Pancreas (tissue), 10 donors: ENCODE measurements at regions not wholly inside any gene's neighbourhood (a gene's known extent, or its start where the extent isn't known, plus 50 kb on each side); places are given as distances from the start of the nearest gene placed in this dataset.
A peak's percentile ranks its signal among the peaks of the same experiment; 100 is the strongest.

Experiments used
- ATAC-seq, 4 donors: fragments of 200-7000 bp; cut with Tn5 transposase; one replicate each; pipeline versions ENCODE4 v1.8.0 to v1.9.1; 2020; ENCODE audit warnings: mild to moderate bottlenecking in 4 of 4, moderate library complexity in 4 of 4
- DNase-seq, 6 donors: peaks; one replicate each; pipeline ENCODE4 v3.0.0-alpha.2; 2020
- FAIRE-seq: peaks from 2 replicates; lab custom pipeline; 2012; peaks lifted over from hg19 to GRCh38; lab: Jason Lieb, UNC
- H3K27ac ChIP-seq, 4 donors: fragments of 200-600 bp; sonication (generic); 1 replicate in 3 of 4; 2 replicates in 1 of 4; pipeline versions ENCODE4 v1.5.0 to v1.8.0; 2020
- H3K27me3 ChIP-seq, 4 donors: fragments of 200-600 bp; one replicate each; pipeline ENCODE4 v1.8.0; 2021
- H3K36me3 ChIP-seq, 3 donors: fragments of 200-600 bp; sonication (generic) in 1 of 3; one replicate each; pipeline versions ENCODE4 v1.5.0 to v1.8.0; 2020 to 2021
- H3K4me1 ChIP-seq, 3 donors: fragments of 200-600 bp; one replicate each; pipeline ENCODE4 v1.8.0; 2021
- H3K4me3 ChIP-seq, 4 donors: fragments of 200-600 bp; sonication (generic) in 2 of 4; one replicate each; pipeline versions ENCODE4 v1.5.0 to v1.8.0; 2020 to 2021
- H3K9me3 ChIP-seq, 4 donors: fragments of 200-600 bp; one replicate each; pipeline ENCODE4 v1.8.0; 2021
- WGBS, 2 donors: extraction: QIAGEN DNeasy Blood & Tissue Kit; methylation state at CpG; one replicate each; pipeline ENCODE4 v1.1.7; 2013; 5-methylcytosine and 5-hydroxymethylcytosine counted together
- intact Hi-C, 3 donors: fragments of 100-400 bp; cut with DNase I; formaldehyde crosslinking; loops; one replicate each; pipeline versions ENCODE4 v1.11.1 to v1.14.2; 2022
- TF ChIP-seq, protein P1 (sequence below), 4 donors: fragments of 200-600 bp; sonication (generic) in 3 of 4; IDR thresholded peaks; one replicate each; pipeline versions ENCODE4 v1.5.0 to v1.8.0; 2021; ENCODE audit warnings: antibody characterized with exemption in 4 of 4
- donor health status: healthy with polysubstance abuse.
- donor health status: DM: no; HTN: no; CAD: no; lungs with moderate emphysema.
- donor health status: DM: no; HTN: no; CAD: no.
- donor health status: control.
- donor health status: control.
- donor health status: Bipolar disorder and iron deficiency.
- donor health status: DM: yes; HTN: yes; CAD: no.
- donor health status: DM: no; HTN: no; CAD: no.
- donor health status: DM: no; HTN: no; CAD: no.
- donor health status: DM: yes; HTN: yes; CAD: no.

DNA sequence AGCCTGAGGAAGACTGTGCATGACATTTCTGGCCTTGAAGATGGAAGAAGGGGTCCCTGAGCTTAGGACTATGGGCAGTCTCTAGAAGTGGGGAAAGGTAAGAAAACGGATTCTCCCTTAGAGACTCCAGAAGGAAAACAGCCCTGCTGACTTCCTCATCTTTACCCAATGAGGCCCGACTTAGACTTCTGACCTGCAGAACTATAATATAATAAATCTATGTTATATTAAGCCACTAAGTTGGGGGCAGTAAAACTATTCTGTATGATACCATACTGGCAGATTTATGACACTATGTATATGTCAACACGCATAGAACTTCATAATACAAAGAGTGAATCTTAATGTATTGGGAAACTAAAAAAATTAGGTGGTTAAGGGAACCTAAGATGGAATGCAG, 422.0 kb downstream of the PLK2 start:
- no peaks in the 10 kb centered on the region for H3K27me3 ChIP-seq
- H3K4me1 ChIP-seq = no peaks in the 10 kb centered on the region
- no peak overlapping the region for H3K27ac ChIP-seq
- intact Hi-C loops = no loop called here
- no peaks in the 10 kb centered on the region for H3K36me3 ChIP-seq
- no peak for DNase-seq
- no peak overlapping the region for H3K4me3 ChIP-seq
- 91 to 99% methylated on average over 3 of the region's 3 CpGs for WGBS, 2 donors
- TF ChIP-seq, protein P1, sequence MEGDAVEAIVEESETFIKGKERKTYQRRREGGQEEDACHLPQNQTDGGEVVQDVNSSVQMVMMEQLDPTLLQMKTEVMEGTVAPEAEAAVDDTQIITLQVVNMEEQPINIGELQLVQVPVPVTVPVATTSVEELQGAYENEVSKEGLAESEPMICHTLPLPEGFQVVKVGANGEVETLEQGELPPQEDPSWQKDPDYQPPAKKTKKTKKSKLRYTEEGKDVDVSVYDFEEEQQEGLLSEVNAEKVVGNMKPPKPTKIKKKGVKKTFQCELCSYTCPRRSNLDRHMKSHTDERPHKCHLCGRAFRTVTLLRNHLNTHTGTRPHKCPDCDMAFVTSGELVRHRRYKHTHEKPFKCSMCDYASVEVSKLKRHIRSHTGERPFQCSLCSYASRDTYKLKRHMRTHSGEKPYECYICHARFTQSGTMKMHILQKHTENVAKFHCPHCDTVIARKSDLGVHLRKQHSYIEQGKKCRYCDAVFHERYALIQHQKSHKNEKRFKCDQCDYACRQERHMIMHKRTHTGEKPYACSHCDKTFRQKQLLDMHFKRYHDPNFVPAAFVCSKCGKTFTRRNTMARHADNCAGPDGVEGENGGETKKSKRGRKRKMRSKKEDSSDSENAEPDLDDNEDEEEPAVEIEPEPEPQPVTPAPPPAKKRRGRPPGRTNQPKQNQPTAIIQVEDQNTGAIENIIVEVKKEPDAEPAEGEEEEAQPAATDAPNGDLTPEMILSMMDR (IDR thresholded peaks at IDR 0.05) = no peak
- ATAC-seq = no peak
- FAIRE-seq = no peak
- H3K9me3 ChIP-seq = no peaks in the 10 kb centered on the region

DNA sequence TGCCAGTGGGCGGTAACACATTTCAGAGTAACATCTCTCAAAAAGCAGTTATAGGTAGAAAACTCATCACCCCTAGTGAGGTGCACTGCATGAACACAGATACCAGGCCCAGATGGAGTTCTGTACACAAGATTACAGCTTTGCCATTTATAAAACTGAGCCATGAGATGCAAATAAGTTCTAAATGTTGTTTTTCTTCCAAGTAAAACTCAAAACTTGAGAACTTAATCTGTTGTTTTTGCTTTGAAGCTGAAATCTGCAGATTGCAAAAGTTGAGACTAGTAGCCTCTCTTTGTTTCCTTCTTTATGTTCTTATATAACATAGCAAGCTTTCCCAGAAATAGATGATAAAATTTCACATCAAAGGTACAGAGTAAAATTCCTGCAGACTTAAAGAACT, 434.1 kb downstream of the PLK2 start:
- DNase-seq (no peak), FAIRE-seq (no peak), ATAC-seq (no peak)
- Histone ChIP-seq H3K36me3 (no peaks in the 10 kb centered on the region), H3K4me1 (no peaks in the 10 kb centered on the region), H3K4me3 (no peak overlapping the region), H3K27me3 (no peaks in the 10 kb centered on the region), H3K9me3 (no peaks in the 10 kb centered on the region), H3K27ac (no peak overlapping the region)
- TF ChIP-seq, protein P1 (IDR thresholded peaks at IDR 0.05) = no peak
- WGBS, 2 donors = 97% methylated on average over 1 of the region's 1 CpG
- intact Hi-C loops = no loop called here

DNA sequence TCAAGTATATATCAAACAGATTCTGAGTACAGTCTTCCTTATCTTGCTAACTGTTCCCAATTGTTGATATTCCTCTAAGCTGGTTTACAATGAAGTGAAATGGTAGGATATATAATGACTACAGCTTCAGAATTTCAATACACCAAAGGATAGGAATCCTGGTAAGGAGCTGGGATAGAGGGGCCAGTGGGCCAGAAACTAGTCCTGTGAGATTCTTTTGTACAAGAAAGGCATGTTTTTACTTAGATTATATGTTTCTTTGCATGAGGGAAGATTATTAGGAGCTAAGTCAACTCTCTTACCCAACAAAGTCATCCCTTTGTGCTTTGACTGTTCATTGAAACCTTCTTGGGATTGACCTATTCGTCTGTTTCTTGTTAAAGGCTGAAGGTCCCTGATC, 435.7 kb downstream of the PLK2 start:
- ATAC-seq = no peak
- Histone ChIP-seq H3K27me3 (no peaks in the 10 kb centered on the region), H3K27ac (no peak overlapping the region), H3K9me3 (no peaks in the 10 kb centered on the region), H3K36me3 (no peaks in the 10 kb centered on the region), H3K4me1 (no peaks in the 10 kb centered on the region), H3K4me3 (no peak overlapping the region)
- intact Hi-C loops = no loop called here
- DNase-seq = no peak
- FAIRE-seq = no peak
- TF ChIP-seq, protein P1 (IDR thresholded peaks at IDR 0.05) = no peak
- 0% methylated on average over 1 of the region's 1 CpG for WGBS, 2 donors

DNA sequence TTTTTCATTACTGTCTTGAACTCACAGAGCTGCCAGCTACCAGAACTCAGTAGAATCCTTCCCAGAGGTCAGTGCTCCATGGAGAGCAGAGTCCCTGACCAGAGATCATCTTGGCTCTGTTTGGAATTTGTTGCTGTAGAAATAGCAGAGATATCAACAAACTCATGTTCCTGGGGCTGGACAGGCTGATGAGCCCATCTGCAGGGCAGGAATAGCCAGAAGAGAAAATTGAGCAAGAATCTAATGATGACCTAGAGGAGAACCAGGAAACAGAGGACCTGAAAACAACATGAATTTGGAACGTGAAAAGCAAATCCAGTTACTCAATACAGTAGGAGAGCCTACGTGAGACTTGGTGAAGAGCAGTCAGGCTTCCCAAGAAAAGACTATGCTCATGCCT, 437.8 kb downstream of the PLK2 start:
- Histone ChIP-seq H3K36me3 (no peaks in the 10 kb centered on the region), H3K27me3 (no peaks in the 10 kb centered on the region), H3K9me3 (no peaks in the 10 kb centered on the region), H3K4me1 (no peaks in the 10 kb centered on the region), H3K4me3 (no peak overlapping the region), H3K27ac (no peak overlapping the region)
- TF ChIP-seq, protein P1 (IDR thresholded peaks at IDR 0.05) = no peak
- ATAC-seq = peak in 2 of 4 donors; percentile 59 to 62
- intact Hi-C loops = no loop called here
- FAIRE-seq = no peak
- 59 to 66% methylated on average over 2 of the region's 2 CpGs for WGBS, 2 donors
- DNase-seq = no peak

DNA sequence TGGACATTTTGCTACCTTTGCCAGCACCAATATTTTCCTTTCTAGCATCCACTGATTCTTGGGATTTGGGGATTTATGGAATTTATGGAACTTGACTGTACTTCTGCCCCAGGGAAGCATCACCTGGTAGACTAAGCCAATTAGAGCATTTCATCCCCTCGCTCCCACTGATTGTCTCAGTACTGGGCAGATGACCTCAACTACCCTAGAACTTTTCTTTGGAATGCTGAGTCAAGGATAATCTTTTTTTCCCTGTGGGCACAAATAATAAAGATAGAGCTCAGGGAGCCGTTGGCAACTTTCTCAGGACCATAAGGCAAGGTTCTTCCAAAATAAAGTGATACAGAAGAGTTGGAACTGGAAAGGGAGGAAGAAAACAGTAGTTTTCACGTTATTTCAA, 438.4 kb downstream of the PLK2 start:
- intact Hi-C loops = no loop called here
- H3K9me3 ChIP-seq = no peaks in the 10 kb centered on the region
- H3K4me3 ChIP-seq = no peak overlapping the region
- FAIRE-seq (no peak), DNase-seq (no peak), ATAC-seq (no peak)
- no peaks in the 10 kb centered on the region for H3K4me1 ChIP-seq
- H3K27ac ChIP-seq = no peak overlapping the region
- no peaks in the 10 kb centered on the region for H3K27me3 ChIP-seq
- H3K36me3 ChIP-seq = no peaks in the 10 kb centered on the region
- WGBS, 2 donors = 46 to 50% methylated on average over 3 of the region's 3 CpGs
- TF ChIP-seq, protein P1 (IDR thresholded peaks at IDR 0.05) = no peak
